ENCODE measurements at regions not wholly inside any gene's neighbourhood (a gene's known extent, or its start where the extent isn't known, plus 50 kb on each side); places are given as distances from the start of the nearest gene placed in this dataset.

DNA sequence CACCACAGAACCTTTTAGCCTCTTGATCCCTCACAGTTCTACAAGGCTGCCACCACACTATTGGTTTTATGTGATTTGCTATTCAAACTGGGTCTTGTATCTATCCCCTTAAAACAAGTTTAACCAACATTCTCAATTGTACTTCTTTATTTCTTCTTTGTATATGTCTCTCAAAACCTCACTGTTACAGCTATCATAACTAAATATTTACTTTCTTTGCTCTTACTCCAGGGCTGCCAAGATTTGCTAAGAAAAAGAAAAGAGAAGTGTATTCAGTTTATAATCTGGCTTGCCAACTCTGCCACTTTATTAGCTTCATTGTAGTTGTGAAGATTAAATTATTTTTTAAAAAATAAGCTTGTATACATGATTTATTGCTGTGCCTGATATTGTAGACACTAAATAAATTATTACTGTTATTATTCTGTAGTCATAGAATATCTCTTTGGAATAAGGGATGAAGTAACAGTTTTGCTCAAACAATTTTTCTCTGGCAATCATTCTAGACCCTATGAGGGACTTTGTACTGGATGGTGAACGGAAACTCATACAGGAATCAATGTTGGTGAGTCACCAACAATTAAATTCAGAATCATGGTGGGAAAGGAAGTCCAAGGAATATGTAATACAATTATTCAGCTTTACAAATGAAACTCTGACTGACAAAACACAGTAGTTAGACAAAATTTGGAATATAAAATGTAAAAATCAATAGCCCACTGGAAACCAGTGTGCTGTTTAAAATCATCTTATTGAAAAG is 127.1 kb upstream of the DCAF8L1 start:
- no peak for ATAC-seq

DNA sequence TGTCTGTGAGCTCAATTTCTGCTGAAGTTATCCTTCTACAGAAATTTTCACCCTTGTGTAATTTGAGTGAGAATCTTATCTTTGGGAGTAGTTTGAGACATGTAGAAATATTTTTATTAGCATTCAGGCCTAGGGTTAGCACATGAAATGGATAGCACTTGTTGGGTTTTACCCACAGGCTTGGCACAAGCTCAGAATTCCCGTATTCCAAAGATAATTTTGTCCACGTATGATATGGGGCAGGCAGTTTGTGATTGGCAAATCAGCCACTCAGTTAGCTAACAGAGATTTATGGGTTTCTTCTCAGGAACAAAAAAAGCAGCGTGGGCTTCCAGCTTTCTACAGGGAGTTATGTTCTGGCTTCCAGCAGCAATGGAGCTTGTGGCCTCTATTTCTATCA is 117.9 kb upstream of the DCAF8L1 start:
- Mint-ChIP-seq H3K27ac (no peak overlapping the region), H3K9me3 (no peaks in the 10 kb centered on the region), H3K4me1 (no peaks in the 10 kb centered on the region), H3K27me3 (ENCODE audit: low read depth) (no peaks in the 10 kb centered on the region), H3K36me3 (no peaks in the 10 kb centered on the region), H3K4me3 (no peak overlapping the region)
- POLR2A ChIA-PET, result no interaction called here
- DNase-seq (ENCODE audit: low spot score) (no peak), ATAC-seq (no peak)
- CTCF ChIA-PET, result no interaction called here
- TF ChIP-seq PRRX2 (CRISPR knock-in tag; IDR thresholded peaks at IDR 0.05) (no peak), NFYB (CRISPR knock-in tag; conservative IDR thresholded peaks at IDR 0.05; ENCODE audit: low read depth) (no peak), JAZF1 (CRISPR knock-in tag; IDR thresholded peaks at IDR 0.05) (no peak)
- TF ChIP-seq, protein P1, sequence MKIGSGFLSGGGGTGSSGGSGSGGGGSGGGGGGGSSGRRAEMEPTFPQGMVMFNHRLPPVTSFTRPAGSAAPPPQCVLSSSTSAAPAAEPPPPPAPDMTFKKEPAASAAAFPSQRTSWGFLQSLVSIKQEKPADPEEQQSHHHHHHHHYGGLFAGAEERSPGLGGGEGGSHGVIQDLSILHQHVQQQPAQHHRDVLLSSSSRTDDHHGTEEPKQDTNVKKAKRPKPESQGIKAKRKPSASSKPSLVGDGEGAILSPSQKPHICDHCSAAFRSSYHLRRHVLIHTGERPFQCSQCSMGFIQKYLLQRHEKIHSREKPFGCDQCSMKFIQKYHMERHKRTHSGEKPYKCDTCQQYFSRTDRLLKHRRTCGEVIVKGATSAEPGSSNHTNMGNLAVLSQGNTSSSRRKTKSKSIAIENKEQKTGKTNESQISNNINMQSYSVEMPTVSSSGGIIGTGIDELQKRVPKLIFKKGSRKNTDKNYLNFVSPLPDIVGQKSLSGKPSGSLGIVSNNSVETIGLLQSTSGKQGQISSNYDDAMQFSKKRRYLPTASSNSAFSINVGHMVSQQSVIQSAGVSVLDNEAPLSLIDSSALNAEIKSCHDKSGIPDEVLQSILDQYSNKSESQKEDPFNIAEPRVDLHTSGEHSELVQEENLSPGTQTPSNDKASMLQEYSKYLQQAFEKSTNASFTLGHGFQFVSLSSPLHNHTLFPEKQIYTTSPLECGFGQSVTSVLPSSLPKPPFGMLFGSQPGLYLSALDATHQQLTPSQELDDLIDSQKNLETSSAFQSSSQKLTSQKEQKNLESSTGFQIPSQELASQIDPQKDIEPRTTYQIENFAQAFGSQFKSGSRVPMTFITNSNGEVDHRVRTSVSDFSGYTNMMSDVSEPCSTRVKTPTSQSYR (CRISPR knock-in tag; IDR thresholded peaks at IDR 0.05), result no peak
- TF ChIP-seq, protein P2, sequence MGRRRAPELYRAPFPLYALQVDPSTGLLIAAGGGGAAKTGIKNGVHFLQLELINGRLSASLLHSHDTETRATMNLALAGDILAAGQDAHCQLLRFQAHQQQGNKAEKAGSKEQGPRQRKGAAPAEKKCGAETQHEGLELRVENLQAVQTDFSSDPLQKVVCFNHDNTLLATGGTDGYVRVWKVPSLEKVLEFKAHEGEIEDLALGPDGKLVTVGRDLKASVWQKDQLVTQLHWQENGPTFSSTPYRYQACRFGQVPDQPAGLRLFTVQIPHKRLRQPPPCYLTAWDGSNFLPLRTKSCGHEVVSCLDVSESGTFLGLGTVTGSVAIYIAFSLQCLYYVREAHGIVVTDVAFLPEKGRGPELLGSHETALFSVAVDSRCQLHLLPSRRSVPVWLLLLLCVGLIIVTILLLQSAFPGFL (CRISPR knock-in tag; IDR thresholded peaks at IDR 0.05; ENCODE audit: borderline replicate concordance), result no peak
- TF ChIP-seq, protein P3, sequence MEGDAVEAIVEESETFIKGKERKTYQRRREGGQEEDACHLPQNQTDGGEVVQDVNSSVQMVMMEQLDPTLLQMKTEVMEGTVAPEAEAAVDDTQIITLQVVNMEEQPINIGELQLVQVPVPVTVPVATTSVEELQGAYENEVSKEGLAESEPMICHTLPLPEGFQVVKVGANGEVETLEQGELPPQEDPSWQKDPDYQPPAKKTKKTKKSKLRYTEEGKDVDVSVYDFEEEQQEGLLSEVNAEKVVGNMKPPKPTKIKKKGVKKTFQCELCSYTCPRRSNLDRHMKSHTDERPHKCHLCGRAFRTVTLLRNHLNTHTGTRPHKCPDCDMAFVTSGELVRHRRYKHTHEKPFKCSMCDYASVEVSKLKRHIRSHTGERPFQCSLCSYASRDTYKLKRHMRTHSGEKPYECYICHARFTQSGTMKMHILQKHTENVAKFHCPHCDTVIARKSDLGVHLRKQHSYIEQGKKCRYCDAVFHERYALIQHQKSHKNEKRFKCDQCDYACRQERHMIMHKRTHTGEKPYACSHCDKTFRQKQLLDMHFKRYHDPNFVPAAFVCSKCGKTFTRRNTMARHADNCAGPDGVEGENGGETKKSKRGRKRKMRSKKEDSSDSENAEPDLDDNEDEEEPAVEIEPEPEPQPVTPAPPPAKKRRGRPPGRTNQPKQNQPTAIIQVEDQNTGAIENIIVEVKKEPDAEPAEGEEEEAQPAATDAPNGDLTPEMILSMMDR (IDR thresholded peaks at IDR 0.05), result no peak

More for the DNA sequence above, 127.1 kb upstream of the DCAF8L1 start:
- CTCF ChIA-PET, result no interaction called here
- Mint-ChIP-seq H3K4me3 (no peak overlapping the region), H3K27ac (no peak overlapping the region), H3K36me3 (no peaks in the 10 kb centered on the region), H3K4me1 (peaks cover 3% of the 10 kb centered on the region; the same call in 1 of the 2 replicates), H3K27me3 (ENCODE audit: low read depth) (peaks cover 3% of the 10 kb centered on the region), H3K9me3 (no peaks in the 10 kb centered on the region)
- POLR2A ChIA-PET, result no interaction called here
- no peak for TF ChIP-seq ZNF138 (CRISPR knock-in tag; conservative IDR thresholded peaks at IDR 0.05)
- TF ChIP-seq SMAD3 (CRISPR knock-in tag; IDR thresholded peaks at IDR 0.05; ENCODE audit: borderline replicate concordance), result no peak
- TF ChIP-seq, protein P4, sequence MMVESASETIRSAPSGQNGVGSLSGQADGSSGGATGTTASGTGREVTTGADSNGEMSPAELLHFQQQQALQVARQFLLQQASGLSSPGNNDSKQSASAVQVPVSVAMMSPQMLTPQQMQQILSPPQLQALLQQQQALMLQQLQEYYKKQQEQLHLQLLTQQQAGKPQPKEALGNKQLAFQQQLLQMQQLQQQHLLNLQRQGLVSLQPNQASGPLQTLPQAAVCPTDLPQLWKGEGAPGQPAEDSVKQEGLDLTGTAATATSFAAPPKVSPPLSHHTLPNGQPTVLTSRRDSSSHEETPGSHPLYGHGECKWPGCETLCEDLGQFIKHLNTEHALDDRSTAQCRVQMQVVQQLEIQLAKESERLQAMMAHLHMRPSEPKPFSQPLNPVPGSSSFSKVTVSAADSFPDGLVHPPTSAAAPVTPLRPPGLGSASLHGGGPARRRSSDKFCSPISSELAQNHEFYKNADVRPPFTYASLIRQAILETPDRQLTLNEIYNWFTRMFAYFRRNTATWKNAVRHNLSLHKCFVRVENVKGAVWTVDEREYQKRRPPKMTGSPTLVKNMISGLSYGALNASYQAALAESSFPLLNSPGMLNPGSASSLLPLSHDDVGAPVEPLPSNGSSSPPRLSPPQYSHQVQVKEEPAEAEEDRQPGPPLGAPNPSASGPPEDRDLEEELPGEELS (CRISPR knock-in tag; IDR thresholded peaks at IDR 0.05), result no peak
- no peak for TF ChIP-seq NFYB (CRISPR knock-in tag; conservative IDR thresholded peaks at IDR 0.05; ENCODE audit: low read depth)
- no peak for TF ChIP-seq JUN (CRISPR knock-in tag; IDR thresholded peaks at IDR 0.05)
- TF ChIP-seq, protein P5, sequence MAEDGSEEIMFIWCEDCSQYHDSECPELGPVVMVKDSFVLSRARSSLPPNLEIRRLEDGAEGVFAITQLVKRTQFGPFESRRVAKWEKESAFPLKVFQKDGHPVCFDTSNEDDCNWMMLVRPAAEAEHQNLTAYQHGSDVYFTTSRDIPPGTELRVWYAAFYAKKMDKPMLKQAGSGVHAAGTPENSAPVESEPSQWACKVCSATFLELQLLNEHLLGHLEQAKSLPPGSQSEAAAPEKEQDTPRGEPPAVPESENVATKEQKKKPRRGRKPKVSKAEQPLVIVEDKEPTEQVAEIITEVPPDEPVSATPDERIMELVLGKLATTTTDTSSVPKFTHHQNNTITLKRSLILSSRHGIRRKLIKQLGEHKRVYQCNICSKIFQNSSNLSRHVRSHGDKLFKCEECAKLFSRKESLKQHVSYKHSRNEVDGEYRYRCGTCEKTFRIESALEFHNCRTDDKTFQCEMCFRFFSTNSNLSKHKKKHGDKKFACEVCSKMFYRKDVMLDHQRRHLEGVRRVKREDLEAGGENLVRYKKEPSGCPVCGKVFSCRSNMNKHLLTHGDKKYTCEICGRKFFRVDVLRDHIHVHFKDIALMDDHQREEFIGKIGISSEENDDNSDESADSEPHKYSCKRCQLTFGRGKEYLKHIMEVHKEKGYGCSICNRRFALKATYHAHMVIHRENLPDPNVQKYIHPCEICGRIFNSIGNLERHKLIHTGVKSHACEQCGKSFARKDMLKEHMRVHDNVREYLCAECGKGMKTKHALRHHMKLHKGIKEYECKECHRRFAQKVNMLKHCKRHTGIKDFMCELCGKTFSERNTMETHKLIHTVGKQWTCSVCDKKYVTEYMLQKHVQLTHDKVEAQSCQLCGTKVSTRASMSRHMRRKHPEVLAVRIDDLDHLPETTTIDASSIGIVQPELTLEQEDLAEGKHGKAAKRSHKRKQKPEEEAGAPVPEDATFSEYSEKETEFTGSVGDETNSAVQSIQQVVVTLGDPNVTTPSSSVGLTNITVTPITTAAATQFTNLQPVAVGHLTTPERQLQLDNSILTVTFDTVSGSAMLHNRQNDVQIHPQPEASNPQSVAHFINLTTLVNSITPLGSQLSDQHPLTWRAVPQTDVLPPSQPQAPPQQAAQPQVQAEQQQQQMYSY (CRISPR knock-in tag; IDR thresholded peaks at IDR 0.05), result no peak
- TF ChIP-seq SMAD4 (CRISPR knock-in tag; IDR thresholded peaks at IDR 0.05), result no peak
- TF ChIP-seq, protein P6, sequence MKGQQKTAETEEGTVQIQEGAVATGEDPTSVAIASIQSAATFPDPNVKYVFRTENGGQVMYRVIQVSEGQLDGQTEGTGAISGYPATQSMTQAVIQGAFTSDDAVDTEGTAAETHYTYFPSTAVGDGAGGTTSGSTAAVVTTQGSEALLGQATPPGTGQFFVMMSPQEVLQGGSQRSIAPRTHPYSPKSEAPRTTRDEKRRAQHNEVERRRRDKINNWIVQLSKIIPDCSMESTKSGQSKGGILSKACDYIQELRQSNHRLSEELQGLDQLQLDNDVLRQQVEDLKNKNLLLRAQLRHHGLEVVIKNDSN (CRISPR knock-in tag; IDR thresholded peaks at IDR 0.05), result no peak
- no peak for TF ChIP-seq GABPB1 (CRISPR knock-in tag; IDR thresholded peaks at IDR 0.05)
- no peak for TF ChIP-seq OVOL2 (CRISPR knock-in tag; IDR thresholded peaks at IDR 0.05; ENCODE audit: borderline replicate concordance)
- TF ChIP-seq, protein P7, sequence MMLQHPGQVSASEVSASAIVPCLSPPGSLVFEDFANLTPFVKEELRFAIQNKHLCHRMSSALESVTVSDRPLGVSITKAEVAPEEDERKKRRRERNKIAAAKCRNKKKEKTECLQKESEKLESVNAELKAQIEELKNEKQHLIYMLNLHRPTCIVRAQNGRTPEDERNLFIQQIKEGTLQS (CRISPR knock-in tag; conservative IDR thresholded peaks at IDR 0.05), result no peak
- TF ChIP-seq, protein P8, sequence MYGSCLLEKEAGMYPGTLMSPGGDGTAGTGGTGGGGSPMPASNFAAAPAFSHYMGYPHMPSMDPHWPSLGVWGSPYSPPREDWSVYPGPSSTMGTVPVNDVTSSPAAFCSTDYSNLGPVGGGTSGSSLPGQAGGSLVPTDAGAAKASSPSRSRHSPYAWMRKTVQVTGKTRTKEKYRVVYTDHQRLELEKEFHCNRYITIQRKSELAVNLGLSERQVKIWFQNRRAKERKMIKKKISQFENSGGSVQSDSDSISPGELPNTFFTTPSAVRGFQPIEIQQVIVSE (CRISPR knock-in tag; IDR thresholded peaks at IDR 0.05; ENCODE audit: borderline replicate concordance), result no peak
- TF ChIP-seq, protein P9, sequence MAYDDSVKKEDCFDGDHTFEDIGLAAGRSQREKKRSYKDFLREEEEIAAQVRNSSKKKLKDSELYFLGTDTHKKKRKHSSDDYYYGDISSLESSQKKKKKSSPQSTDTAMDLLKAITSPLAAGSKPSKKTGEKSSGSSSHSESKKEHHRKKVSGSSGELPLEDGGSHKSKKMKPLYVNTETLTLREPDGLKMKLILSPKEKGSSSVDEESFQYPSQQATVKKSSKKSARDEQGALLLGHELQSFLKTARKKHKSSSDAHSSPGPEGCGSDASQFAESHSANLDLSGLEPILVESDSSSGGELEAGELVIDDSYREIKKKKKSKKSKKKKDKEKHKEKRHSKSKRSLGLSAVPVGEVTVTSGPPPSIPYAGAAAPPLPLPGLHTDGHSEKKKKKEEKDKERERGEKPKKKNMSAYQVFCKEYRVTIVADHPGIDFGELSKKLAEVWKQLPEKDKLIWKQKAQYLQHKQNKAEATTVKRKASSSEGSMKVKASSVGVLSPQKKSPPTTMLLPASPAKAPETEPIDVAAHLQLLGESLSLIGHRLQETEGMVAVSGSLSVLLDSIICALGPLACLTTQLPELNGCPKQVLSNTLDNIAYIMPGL (CRISPR knock-in tag; IDR thresholded peaks at IDR 0.05), result no peak
- DNase-seq (ENCODE audit: low spot score), result no peak
